ENCODE measurements at regions not wholly inside any gene's neighbourhood (a gene's known extent, or its start where the extent isn't known, plus 50 kb on each side); places are given as distances from the start of the nearest gene placed in this dataset.

- no peak for TF ChIP-seq GATA1 (IDR thresholded peaks at IDR 0.05; ENCODE audit: low read depth, low read length)
- no peak for TF ChIP-seq POLR2A (IDR thresholded peaks at IDR 0.05; ENCODE audit: low read length)
- no peak for DNase-seq
Measured at GRCh38 chr5:87899721-87900131, 368.9 kb downstream of the TMEM161B start.

GRCh38 chr5:87899208-87899661 lies 369.4 kb downstream of the TMEM161B start:
- no peak for TF ChIP-seq GATA1 (IDR thresholded peaks at IDR 0.05; ENCODE audit: low read depth, low read length)
- no peak for TF ChIP-seq POLR2A (IDR thresholded peaks at IDR 0.05; ENCODE audit: low read length)
- DNase-seq, result no peak

DNA sequence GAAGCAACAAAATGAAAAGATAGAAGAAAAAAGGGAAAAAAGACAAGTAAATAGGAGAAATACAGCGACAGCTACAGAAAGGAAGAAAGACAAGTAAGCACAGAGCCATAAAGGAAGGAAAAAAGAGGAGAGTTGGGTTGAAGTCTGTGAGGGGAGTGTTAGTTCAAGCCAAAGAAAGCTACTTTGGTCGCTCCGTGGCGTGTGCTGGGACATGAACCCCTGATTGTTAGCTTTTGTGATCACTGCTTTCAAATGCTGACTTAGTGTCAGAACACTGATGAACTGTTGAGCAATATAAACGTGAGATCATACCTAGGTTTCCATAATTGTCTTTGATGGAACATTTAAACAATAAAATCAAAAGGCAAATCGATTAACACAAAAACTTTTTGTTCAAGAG lies 370.1 kb downstream of the TMEM161B start:
- no peak for TF ChIP-seq GATA1 (IDR thresholded peaks at IDR 0.05; ENCODE audit: low read depth, low read length)
- no peak for TF ChIP-seq POLR2A (IDR thresholded peaks at IDR 0.05; ENCODE audit: low read length)
- DNase-seq, result no peak

- no peak for TF ChIP-seq POLR2A (IDR thresholded peaks at IDR 0.05; ENCODE audit: low read length)
- TF ChIP-seq GATA1 (IDR thresholded peaks at IDR 0.05; ENCODE audit: low read depth, low read length), result no peak
- no peak for DNase-seq
Measured at GRCh38 chr5:87888139-87888538, 380.5 kb downstream of the TMEM161B start.

DNA sequence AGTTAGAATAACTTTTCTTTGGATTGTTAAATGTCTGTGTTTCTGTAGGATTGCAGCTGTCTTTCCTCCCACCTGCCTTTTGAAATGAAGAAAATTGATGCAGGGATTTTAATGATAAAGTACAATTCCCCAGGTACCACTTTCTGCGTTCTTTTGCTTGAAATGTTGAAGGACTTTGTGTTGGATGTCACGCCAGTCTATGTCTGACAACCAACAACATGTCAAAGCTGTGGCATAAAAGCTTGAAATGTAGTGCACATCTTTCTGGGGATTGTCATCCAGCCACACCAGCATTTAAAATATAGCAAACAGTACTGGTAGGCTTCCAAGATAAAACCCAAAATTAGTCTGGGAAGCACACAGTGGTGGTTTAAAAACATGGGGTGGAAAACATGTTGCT lies 381.4 kb downstream of the TMEM161B start:
- TF ChIP-seq POLR2A (IDR thresholded peaks at IDR 0.05; ENCODE audit: low read length), result no peak
- TF ChIP-seq GATA1 (IDR thresholded peaks at IDR 0.05; ENCODE audit: low read depth, low read length), result no peak
- no peak for DNase-seq

- no peak for DNase-seq
- no peak for TF ChIP-seq POLR2A (IDR thresholded peaks at IDR 0.05; ENCODE audit: low read length)
- TF ChIP-seq GATA1 (IDR thresholded peaks at IDR 0.05; ENCODE audit: low read depth, low read length), result no peak
Measured at GRCh38 chr5:87886164-87886563, 382.5 kb downstream of the TMEM161B start.

- TF ChIP-seq POLR2A (IDR thresholded peaks at IDR 0.05; ENCODE audit: low read length) (no peak), GATA1 (IDR thresholded peaks at IDR 0.05; ENCODE audit: low read depth, low read length) (no peak)
Measured at GRCh38 chr5:87885758-87886157, 382.9 kb downstream of the TMEM161B start.

DNA sequence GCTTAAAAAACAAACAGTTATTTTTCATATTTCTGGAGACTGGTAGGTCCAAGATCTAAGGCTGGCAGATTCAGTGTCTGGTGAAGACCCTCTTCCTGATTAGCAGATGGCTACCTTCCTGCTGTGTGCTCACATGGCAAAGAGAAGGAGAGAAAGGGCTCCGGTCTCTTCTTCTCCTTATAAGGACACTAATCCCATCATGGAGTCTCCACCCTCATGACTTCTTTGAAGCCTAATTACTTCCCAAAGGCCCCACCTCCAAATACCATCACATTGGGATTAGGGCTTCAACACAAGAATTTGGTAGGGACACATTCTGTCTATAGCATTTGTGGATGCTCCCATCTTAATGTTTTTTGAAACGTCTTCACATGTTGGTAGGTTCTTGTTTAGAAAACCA lies 391.1 kb downstream of the TMEM161B start:
- TF ChIP-seq GATA1 (IDR thresholded peaks at IDR 0.05; ENCODE audit: low read depth, low read length), result no peak
- no peak for DNase-seq

More at GRCh38 chr5:87885758-87886157, 382.9 kb downstream of the TMEM161B start:
- DNase-seq, result no peak

- TF ChIP-seq GATA1 (IDR thresholded peaks at IDR 0.05; ENCODE audit: low read depth, low read length), result no peak
- TF ChIP-seq POLR2A (IDR thresholded peaks at IDR 0.05; ENCODE audit: low read length), result no peak
- no peak for DNase-seq
Measured at GRCh38 chr5:87877023-87877422, 391.6 kb downstream of the TMEM161B start.

GRCh38 chr5:87876616-87877015 lies 392.0 kb downstream of the TMEM161B start:
- DNase-seq, result no peak
- TF ChIP-seq GATA1 (IDR thresholded peaks at IDR 0.05; ENCODE audit: low read depth, low read length) (no peak), POLR2A (IDR thresholded peaks at IDR 0.05; ENCODE audit: low read length) (no peak)

- TF ChIP-seq GATA1 (IDR thresholded peaks at IDR 0.05; ENCODE audit: low read depth, low read length) (no peak), POLR2A (IDR thresholded peaks at IDR 0.05; ENCODE audit: low read length) (no peak)
Measured at GRCh38 chr5:87872986-87873385, 395.7 kb downstream of the TMEM161B start.

DNA sequence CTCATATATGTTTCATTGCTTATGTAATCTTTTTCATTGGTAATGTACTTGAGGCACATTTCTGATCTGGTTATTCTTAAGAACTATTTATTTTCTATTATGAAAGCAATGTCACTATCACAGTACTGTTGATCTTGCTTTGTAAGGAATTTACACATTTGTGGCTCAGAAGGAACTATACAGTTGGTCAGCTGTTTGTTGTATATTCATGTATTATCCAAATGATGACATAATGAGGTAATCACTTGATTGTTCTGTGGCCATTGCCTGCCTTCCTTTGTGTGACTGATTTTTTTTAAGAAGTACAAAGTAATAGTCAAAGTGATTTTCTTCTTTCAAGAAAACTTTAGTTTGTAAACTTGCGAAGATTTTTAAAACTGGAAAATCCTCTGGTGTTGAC lies 399.9 kb downstream of the TMEM161B start:
- TF ChIP-seq GATA1 (IDR thresholded peaks at IDR 0.05; ENCODE audit: low read depth, low read length), result no peak
- TF ChIP-seq POLR2A (IDR thresholded peaks at IDR 0.05; ENCODE audit: low read length), result no peak
- no peak for DNase-seq

More at GRCh38 chr5:87872986-87873385, 395.7 kb downstream of the TMEM161B start:
- no peak for DNase-seq

GRCh38 chr5:87867281-87867680 lies 401.4 kb downstream of the TMEM161B start:
- no peak for DNase-seq
- no peak for TF ChIP-seq GATA1 (IDR thresholded peaks at IDR 0.05; ENCODE audit: low read depth, low read length)
- no peak for TF ChIP-seq POLR2A (IDR thresholded peaks at IDR 0.05; ENCODE audit: low read length)

GRCh38 chr5:87853541-87853940 lies 415.1 kb downstream of the TMEM161B start:
- no peak for DNase-seq
- TF ChIP-seq GATA1 (IDR thresholded peaks at IDR 0.05; ENCODE audit: low read depth, low read length) (no peak), POLR2A (IDR thresholded peaks at IDR 0.05; ENCODE audit: low read length) (no peak)

- TF ChIP-seq GATA1 (IDR thresholded peaks at IDR 0.05; ENCODE audit: low read depth, low read length) (no peak), POLR2A (IDR thresholded peaks at IDR 0.05; ENCODE audit: low read length) (no peak)
- DNase-seq, result no peak
Measured at GRCh38 chr5:87851603-87852002, 417.0 kb downstream of the TMEM161B start.

GRCh38 chr5:87850843-87851242 lies 417.8 kb downstream of the TMEM161B start:
- no peak for TF ChIP-seq GATA1 (IDR thresholded peaks at IDR 0.05; ENCODE audit: low read depth, low read length)
- no peak for TF ChIP-seq POLR2A (IDR thresholded peaks at IDR 0.05; ENCODE audit: low read length)
- no peak for DNase-seq

Data from erythroblast (primary cell).